ENCODE measurements at regions not wholly inside any gene's neighbourhood (a gene's known extent, or its start where the extent isn't known, plus 50 kb on each side); places are given as distances from the start of the nearest gene placed in this dataset.

- DNase-seq (ENCODE audit: low read depth in 2 of 2), result no peak
Measured at GRCh38 chr15:94893091-94893490, 661.7 kb downstream of the MCTP2 start.

- DNase-seq (ENCODE audit: low read depth in 2 of 2), result no peak
Measured at GRCh38 chr15:94894056-94894455, 662.7 kb downstream of the MCTP2 start.

GRCh38 chr15:94909510-94909909 is 678.1 kb downstream of the MCTP2 start:
- DNase-seq (ENCODE audit: low read depth in 2 of 2), result no peak

- no peak for DNase-seq (ENCODE audit: low read depth in 2 of 2)
Measured at GRCh38 chr15:94910166-94910565, 678.8 kb downstream of the MCTP2 start.

- no peak for DNase-seq (ENCODE audit: low read depth in 2 of 2)
Measured at GRCh38 chr15:94912760-94913159, 681.4 kb downstream of the MCTP2 start.

GRCh38 chr15:94917068-94917467 is 685.7 kb downstream of the MCTP2 start:
- no peak for DNase-seq (ENCODE audit: low read depth in 2 of 2)

- DNase-seq (ENCODE audit: low read depth in 2 of 2), result no peak
Measured at GRCh38 chr15:94921936-94922335, 690.6 kb downstream of the MCTP2 start.

GRCh38 chr15:94924057-94924456 is 692.7 kb downstream of the MCTP2 start:
- no peak for DNase-seq (ENCODE audit: low read depth in 2 of 2)

- DNase-seq (ENCODE audit: low read depth in 2 of 2), result no peak
Measured at GRCh38 chr15:94924971-94925598, 693.7 kb downstream of the MCTP2 start.

- no peak for DNase-seq (ENCODE audit: low read depth in 2 of 2)
Measured at GRCh38 chr15:94925680-94926079, 694.3 kb downstream of the MCTP2 start.

- no peak for DNase-seq (ENCODE audit: low read depth in 2 of 2)
Measured at GRCh38 chr15:94927003-94927402, 695.6 kb downstream of the MCTP2 start.

- DNase-seq (ENCODE audit: low read depth in 2 of 2), result no peak
Measured at GRCh38 chr15:94929282-94929681, 697.9 kb downstream of the MCTP2 start.

GRCh38 chr15:94930441-94930840 is 699.1 kb downstream of the MCTP2 start:
- no peak for DNase-seq (ENCODE audit: low read depth in 2 of 2)

- DNase-seq (ENCODE audit: low read depth in 2 of 2), result no peak
Measured at GRCh38 chr15:94930960-94931359, 699.6 kb downstream of the MCTP2 start.

- DNase-seq (ENCODE audit: low read depth in 2 of 2), result no peak
Measured at GRCh38 chr15:94934440-94934839, 703.1 kb downstream of the MCTP2 start.

- no peak for DNase-seq (ENCODE audit: low read depth in 2 of 2)
Measured at GRCh38 chr15:94937242-94937641, 705.9 kb downstream of the MCTP2 start.

GRCh38 chr15:94943888-94944287 is 712.5 kb downstream of the MCTP2 start:
- DNase-seq (ENCODE audit: low read depth in 2 of 2), result no peak

GRCh38 chr15:94951538-94951937 is 720.2 kb downstream of the MCTP2 start:
- no peak for DNase-seq (ENCODE audit: low read depth in 2 of 2)

GRCh38 chr15:94963953-94964352 is 732.6 kb downstream of the MCTP2 start:
- DNase-seq (ENCODE audit: low read depth in 2 of 2), result no peak

- DNase-seq (ENCODE audit: low read depth in 2 of 2), result no peak
Measured at GRCh38 chr15:94965593-94965992, 734.2 kb downstream of the MCTP2 start.

- DNase-seq (ENCODE audit: low read depth in 2 of 2), result no peak
Measured at GRCh38 chr15:94968133-94968532, 736.8 kb downstream of the MCTP2 start.

GRCh38 chr15:94970096-94970495 is 738.7 kb downstream of the MCTP2 start:
- no peak for DNase-seq (ENCODE audit: low read depth in 2 of 2)

GRCh38 chr15:94970802-94971201 is 739.4 kb downstream of the MCTP2 start:
- DNase-seq (ENCODE audit: low read depth in 2 of 2), result no peak

GRCh38 chr15:94972314-94972713 is 741.0 kb downstream of the MCTP2 start:
- DNase-seq (ENCODE audit: low read depth in 2 of 2), result no peak

Data from stimulated activated CD8-positive, alpha-beta memory T cell treated with anti-CD3 and anti-CD28 coated beads, Interleukin-2, amount 100 ng/mL, for 48 hours (primary cell).